SK-N-MC (cell line): ENCODE measurements at regions not wholly inside any gene's neighbourhood (a gene's known extent, or its start where the extent isn't known, plus 50 kb on each side); places are given as distances from the start of the nearest gene placed in this dataset.

ENCODE experiments used
- EZH2 ChIP-seq: fragments of 200-600 bp; sonication (generic); IDR thresholded peaks from one replicate; pipeline ENCODE4 v1.6.1; 2017; ENCODE audit warnings: antibody characterized with exemption
- FOXP2 ChIP-seq: optimal IDR thresholded peaks from 2 replicates; pipeline ENCODE3; 2011; ENCODE audit warnings: mild to moderate bottlenecking, moderate library complexity; ENCODE audit not compliant: insufficient read depth; ENCODE audit errors: extremely low read length, control extremely low read depth
- POLR2AphosphoS5 ChIP-seq: IDR thresholded peaks from 2 replicates; pipeline ENCODE4 v1.6.1; 2012; ENCODE audit warnings: mild to moderate bottlenecking, low read depth, low read length, borderline replicate concordance

GRCh38 chr1:232344791-232345399, 285.0 kb downstream of the SIPA1L2 start:
- TF ChIP-seq POLR2AphosphoS5 (no peak), EZH2 (no peak), FOXP2 (no peak)
